ENCODE measurements at regions not wholly inside any gene's neighbourhood (a gene's known extent, or its start where the extent isn't known, plus 50 kb on each side); places are given as distances from the start of the nearest gene placed in this dataset.

DNA sequence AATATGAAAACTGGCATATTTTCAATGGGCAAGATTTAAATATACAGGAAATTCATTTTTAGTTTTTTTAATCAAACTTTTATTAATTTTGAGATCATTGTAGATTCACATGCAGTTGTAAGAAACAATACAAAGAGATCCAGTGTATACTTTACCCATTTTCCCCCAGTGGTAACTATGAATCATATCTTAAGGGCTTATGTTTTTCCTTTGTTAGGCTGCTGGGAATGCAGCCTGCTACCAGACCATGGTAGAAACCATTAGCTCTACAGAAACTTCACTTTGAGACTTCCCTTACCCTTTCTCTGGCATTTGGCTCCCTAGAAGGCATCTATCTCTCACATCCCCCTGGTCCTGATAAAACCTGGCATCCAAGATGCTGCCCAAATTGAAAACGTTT, 147.6 kb upstream of the EOLA2 start:
- Histone ChIP-seq H3K9me3 (ENCODE audit: low read length) (no peaks in the 10 kb centered on the region), H3K4me2 (ENCODE audit: low read depth, low read length) (no peak overlapping the region), H2AFZ (ENCODE audit: low read length) (no peak overlapping the region), H3K36me3 (replicated peaks in 1 of 2; ENCODE audit: control insufficient read depth in 1 of 2, insufficient read depth in 2 of 2, low read length in 2 of 2) (no peaks in the 10 kb centered on the region), H3K27me3 (ENCODE audit: control insufficient read depth in 1 of 2, insufficient read depth in 2 of 2, low read length in 2 of 2) (no peaks in the 10 kb centered on the region), H4K20me1 (ENCODE audit: insufficient read depth, low read length) (no peaks in the 10 kb centered on the region), H3K4me3 (replicated peaks in 1 of 3; ENCODE audit: insufficient read depth in 1 of 3, low read depth in 2 of 3, low read length in 3 of 3) (no peak overlapping the region), H3K9ac (ENCODE audit: insufficient read depth, low read depth, low read length) (no peak overlapping the region), H3K79me2 (ENCODE audit: insufficient read depth, low read length) (no peaks in the 10 kb centered on the region), H3K27ac (ENCODE audit: extremely low read length, insufficient read depth, low read length) (no peak overlapping the region), H3K4me1 (ENCODE audit: insufficient read depth, low read length) (no peaks in the 10 kb centered on the region)
- TF ChIP-seq, protein P1, sequence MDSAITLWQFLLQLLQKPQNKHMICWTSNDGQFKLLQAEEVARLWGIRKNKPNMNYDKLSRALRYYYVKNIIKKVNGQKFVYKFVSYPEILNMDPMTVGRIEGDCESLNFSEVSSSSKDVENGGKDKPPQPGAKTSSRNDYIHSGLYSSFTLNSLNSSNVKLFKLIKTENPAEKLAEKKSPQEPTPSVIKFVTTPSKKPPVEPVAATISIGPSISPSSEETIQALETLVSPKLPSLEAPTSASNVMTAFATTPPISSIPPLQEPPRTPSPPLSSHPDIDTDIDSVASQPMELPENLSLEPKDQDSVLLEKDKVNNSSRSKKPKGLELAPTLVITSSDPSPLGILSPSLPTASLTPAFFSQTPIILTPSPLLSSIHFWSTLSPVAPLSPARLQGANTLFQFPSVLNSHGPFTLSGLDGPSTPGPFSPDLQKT (CRISPR knock-in tag; IDR thresholded peaks at IDR 0.05; ENCODE audit: borderline replicate concordance), result no peak
- TF ChIP-seq GPN1 (CRISPR knock-in tag; IDR thresholded peaks at IDR 0.05; ENCODE audit: borderline replicate concordance), result no peak
- no peak for TF ChIP-seq SP4 (CRISPR knock-in tag; IDR thresholded peaks at IDR 0.05)
- no peak for TF ChIP-seq FIP1L1 (IDR thresholded peaks at IDR 0.05; ENCODE audit: borderline replicate concordance, insufficient read depth, low read depth, low read length)
- ATAC-seq (no peak), FAIRE-seq (no peak), DNase-seq (ENCODE audit: low spot score) (no peak)
- no TSS peak for BruUV-seq (replicated peaks)
- no CpG with 5 or more reads among the region's 1 CpG for WGBS (ENCODE audit: low lambda C conversion rate)
- ChIA-PET CTCF (ENCODE audit: low intra/inter-chr PET ratio, low total read pairs) (no interaction called here), POLR2A (no interaction called here)
- intact Hi-C loops (cut with micrococcal nuclease; ENCODE audit: unreplicated experiment) (no loop called here), in situ Hi-C loops (cut with HindIII; ENCODE audit: extremely low pct_ligation_motif_present, low pct_unique_long_range_greater_than_20kb) (no loop called here)

DNA sequence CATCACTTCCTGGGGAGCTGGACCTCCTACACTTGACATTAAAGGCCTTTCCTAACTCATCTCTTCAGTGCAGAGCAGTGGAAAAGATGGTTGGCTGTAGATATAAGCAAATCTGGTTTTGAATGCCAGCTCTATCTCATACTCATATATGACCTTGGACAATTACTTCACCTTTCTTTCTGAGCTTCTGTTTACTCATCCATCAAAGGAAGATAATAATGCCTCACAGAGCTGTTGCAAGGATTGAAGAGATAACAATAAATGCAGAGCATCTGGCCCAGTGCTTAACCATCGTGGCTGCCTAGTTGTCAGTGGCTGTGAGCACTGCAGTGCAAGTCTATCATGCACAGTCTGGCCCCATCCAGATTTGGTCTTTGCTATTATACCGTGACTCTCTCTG, 148.1 kb upstream of the EOLA2 start:
- H3K79me2 ChIP-seq (ENCODE audit: insufficient read depth, low read length), result no peaks in the 10 kb centered on the region
- H4K20me1 ChIP-seq (ENCODE audit: insufficient read depth, low read length), result no peaks in the 10 kb centered on the region
- no peak for ATAC-seq
- H3K27ac ChIP-seq (ENCODE audit: extremely low read length, insufficient read depth, low read length), result no peak overlapping the region
- in situ Hi-C loops (cut with HindIII; ENCODE audit: extremely low pct_ligation_motif_present, low pct_unique_long_range_greater_than_20kb), result no loop called here
- CTCF ChIA-PET (ENCODE audit: low intra/inter-chr PET ratio, low total read pairs), result no interaction called here
- no peak for FAIRE-seq
- H3K27me3 ChIP-seq (ENCODE audit: control insufficient read depth in 1 of 2, insufficient read depth in 2 of 2, low read length in 2 of 2), result no peaks in the 10 kb centered on the region
- H3K9ac ChIP-seq (ENCODE audit: insufficient read depth, low read depth, low read length), result no peak overlapping the region
- H3K36me3 ChIP-seq (replicated peaks in 1 of 2; ENCODE audit: control insufficient read depth in 1 of 2, insufficient read depth in 2 of 2, low read length in 2 of 2), result no peaks in the 10 kb centered on the region
- 0% methylated on average over 1 of the region's 2 CpGs for WGBS (ENCODE audit: low lambda C conversion rate)
- TF ChIP-seq ZNF17 (CRISPR knock-in tag; IDR thresholded peaks at IDR 0.05), result no peak
- no peak for TF ChIP-seq ZFYVE20 (CRISPR knock-in tag; IDR thresholded peaks at IDR 0.05; ENCODE audit: borderline replicate concordance, low read depth)
- H2AFZ ChIP-seq (ENCODE audit: low read length), result no peak overlapping the region
- no peak overlapping the region for H3K4me2 ChIP-seq (ENCODE audit: low read depth, low read length)
- peak; percentile 1 for DNase-seq (ENCODE audit: low spot score)
- no peaks in the 10 kb centered on the region for H3K4me1 ChIP-seq (ENCODE audit: insufficient read depth, low read length)
- no peaks in the 10 kb centered on the region for H3K9me3 ChIP-seq (ENCODE audit: low read length)
- H3K4me3 ChIP-seq (replicated peaks in 1 of 3; ENCODE audit: insufficient read depth in 1 of 3, low read depth in 2 of 3, low read length in 3 of 3), result no peak overlapping the region
- POLR2A ChIA-PET, result no interaction called here
- BruUV-seq (replicated peaks), result no TSS peak
- intact Hi-C loops (cut with micrococcal nuclease; ENCODE audit: unreplicated experiment), result no loop called here

Data from HepG2 (cell line).